ENCODE measurements at regions not wholly inside any gene's neighbourhood (a gene's known extent, or its start where the extent isn't known, plus 50 kb on each side); places are given as distances from the start of the nearest gene placed in this dataset.

- TF ChIP-seq CTCF (IDR thresholded peaks at IDR 0.05; ENCODE audit: insufficient read depth, low read depth, low read length) (no peak), EZH2 (IDR thresholded peaks at IDR 0.05; ENCODE audit: insufficient read depth, low read length) (no peak)
Observed at GRCh38 chr6:113558966-113559365, 298.2 kb upstream of the MARCKS start.
